KBM-7 (cell line): ENCODE measurements at regions not wholly inside any gene's neighbourhood (a gene's known extent, or its start where the extent isn't known, plus 50 kb on each side); places are given as distances from the start of the nearest gene placed in this dataset.
"Not testable (repeated sequence)": the region's sequence is repeated elsewhere in the genome, so short reads cannot be mapped to it uniquely, and the experiment has no call there.

Experiments used
- DNase-seq: peaks from one replicate; pipeline ENCODE4 v3.0.0-alpha.2; 2015
- in situ Hi-C: fragments of 300-500 bp; cut with MboI; formaldehyde crosslinking; loops from 2 replicates; pipeline ENCODE4 v1.14.3; 2020; ENCODE audit warnings: low sequenced_read_pairs, low pct_unique_long_range_greater_than_20kb, mixed read lengths

DNA sequence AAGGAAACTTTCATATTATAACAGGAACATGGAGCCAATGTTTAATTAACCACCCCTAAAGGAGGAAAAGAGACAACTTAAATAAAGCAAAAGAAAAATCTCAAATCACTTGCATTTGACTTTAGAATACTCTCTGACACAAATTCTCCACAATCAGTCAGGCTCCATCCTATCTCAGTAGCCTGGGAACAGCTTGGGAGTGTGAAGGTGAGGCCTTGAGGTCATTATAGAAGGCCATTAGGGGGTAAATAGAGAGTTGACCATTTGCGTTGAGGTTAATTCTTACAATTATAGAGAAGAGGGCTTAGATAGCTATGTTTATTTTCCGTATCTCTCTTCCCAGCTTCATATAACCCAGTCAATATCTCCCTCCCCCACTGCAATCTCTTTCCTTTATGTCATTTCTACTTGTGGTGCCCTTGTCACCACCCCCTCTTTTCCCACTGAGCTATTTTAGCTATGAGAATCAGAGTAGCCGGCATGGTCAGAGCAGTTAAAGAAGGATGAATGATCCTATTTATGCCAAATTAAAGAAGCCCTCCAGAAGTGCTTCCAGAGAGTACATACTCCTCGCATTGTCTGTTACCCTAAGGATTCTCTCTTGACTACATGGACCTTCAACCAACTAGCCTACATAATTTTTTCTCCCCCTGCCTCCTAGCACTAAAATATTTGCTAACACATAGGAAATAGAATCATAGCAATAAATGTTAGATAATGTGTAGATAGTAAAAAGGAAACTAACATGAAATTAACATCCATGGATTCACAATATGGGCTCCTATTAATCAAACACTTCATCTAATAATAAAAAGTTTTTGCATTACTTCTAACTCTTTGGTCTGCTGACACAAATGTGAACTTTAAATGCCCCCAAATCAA, 135.2 kb upstream of the KRR1 start:
- in situ Hi-C loops: no loop called here
- DNase-seq: no peak

DNA sequence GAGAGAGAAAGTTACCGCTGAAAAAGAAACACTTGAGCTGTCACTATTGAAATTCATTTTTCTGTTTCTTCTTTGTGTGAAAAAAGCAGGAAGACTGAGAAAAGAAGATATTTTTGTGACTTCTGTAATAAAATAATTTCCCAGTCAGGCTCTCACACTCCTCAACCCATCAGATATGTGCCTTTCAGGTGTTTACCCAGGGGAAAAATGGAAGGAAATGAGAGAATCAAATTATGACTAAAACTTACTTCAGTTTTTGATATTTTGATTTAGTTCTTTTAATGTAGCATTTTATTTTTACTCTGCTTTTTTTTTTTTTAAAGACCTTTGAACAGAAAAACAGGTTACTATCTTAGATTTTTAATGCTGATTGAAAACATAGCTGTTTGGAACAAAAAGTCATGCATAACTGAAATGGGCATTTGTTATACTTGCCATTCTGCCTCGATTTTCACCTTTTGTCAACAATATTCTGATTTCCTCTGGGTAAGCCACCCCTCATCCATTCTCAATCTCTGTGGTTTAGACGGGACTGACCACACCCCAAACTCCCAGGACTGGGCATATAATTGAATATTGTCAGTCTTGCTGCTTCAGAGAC, 133.2 kb upstream of the KRR1 start:
- in situ Hi-C loops: no loop called here
- DNase-seq: no peak

DNA sequence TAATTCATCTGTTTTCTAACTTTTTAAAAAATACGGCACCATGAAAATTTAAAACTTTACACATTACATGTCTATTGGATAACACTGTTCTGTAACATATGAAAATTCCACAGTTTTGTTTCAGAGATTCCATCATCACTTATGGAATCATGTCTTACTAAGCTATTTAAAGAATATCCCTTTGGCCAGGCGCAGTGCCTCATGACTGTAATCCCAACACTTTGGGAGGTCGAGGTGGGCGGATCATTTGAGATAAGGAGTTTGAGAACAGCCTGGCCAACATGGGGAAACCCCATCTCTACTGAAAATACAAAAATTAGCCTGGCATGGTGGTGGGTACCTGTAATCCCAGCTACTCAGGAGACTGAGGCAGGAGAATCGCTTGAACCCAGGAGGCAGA, 131.7 kb upstream of the KRR1 start:
- in situ Hi-C loops: not testable (repeated sequence)

DNA sequence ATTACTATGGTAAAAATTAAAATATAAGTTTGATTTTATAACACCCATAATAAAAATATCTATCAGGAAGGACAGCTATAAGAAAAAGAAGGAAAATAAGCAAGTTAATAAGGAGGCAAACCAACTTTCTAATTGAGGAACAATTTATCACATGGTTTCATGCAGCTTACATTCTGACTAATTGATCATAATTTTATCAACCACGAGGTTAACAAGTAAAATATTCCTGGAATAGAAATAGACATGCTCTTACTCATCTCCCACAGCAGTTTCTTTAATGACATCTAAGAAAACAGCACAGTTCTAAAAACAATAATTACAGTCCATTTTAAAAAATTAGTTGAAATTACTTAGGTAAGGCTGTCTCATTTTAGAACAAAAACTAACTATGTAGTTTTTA, 130.8 kb upstream of the KRR1 start:
- in situ Hi-C loops: no loop called here
- no peak for DNase-seq

More for the DNA sequence above, 131.7 kb upstream of the KRR1 start:
- not testable (repeated sequence) for DNase-seq

DNA sequence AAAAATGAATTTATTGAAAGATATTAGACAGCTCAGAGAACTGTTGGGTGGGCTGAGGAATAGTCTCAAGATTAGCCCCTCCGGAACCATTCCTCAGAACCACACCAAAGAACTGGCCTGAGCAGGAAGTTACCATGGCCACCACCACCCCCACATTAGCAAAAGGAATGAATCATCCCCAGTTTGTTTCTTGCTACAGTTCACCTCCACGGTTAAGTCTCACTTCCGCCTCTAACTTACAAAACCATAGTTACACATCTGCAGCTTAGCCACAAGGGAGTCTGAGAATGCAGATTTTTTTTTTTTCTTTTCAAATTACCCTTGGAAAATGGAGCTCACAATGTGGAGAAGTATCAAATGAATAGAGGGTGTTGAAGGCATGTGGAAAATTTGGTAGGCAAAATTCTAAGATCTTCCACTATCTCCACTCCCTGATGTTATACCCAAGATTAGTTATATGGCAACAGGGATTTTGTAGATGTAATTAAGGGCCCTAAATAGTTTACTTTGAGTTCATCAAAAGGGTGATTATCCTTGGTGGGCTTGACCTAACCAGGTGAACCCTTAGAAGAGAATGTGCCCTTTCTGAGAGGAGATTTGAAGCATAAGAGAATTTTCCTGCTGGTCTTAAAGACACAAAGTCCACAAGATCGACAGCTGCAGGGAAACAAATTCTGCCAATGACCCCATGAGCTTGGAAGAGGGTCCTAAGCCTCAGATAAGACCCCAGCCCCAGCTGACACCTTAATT, 129.8 kb upstream of the KRR1 start:
- DNase-seq: peak; percentile 88
- in situ Hi-C loops: no loop called here

DNA sequence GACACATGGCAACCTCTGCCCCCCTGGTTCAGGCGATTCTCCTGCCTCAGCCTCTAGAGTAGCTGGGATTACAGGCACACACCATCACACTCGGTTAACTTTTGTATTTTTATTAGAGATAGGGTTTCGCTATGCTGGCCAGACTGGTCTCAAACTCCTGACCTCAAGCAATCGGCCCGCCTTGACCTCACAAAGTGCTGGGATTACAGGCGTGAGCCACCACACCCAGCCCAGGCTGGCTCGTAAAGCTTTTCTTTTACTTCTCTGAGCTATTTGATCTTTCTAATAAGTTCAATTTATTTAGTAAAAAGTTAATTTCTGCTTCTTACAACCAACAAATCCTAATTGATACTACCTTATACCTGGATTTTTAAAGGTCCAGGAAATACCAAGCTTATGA, 127.4 kb upstream of the KRR1 start:
- in situ Hi-C loops: no loop called here
- DNase-seq: no peak

DNA sequence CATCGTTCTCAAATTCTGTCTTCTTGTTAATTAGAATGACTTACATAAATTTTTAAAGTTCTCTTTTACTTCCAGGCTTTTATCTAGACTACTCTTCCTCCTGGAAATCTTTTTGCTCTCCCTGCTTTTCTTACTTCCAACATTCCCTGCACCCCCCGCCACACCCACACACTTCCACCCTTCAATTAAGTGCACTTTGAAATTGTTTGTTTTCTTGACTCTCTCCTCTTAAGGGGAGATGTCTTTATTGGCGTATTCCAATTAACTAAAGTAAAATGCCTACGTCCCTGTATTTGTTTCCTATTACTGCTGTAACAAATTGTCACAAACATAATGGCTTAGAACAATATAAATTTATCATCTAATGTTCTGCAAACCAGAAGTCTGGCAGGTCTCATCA, 125.2 kb upstream of the KRR1 start:
- no peak for DNase-seq
- in situ Hi-C loops: no loop called here

DNA sequence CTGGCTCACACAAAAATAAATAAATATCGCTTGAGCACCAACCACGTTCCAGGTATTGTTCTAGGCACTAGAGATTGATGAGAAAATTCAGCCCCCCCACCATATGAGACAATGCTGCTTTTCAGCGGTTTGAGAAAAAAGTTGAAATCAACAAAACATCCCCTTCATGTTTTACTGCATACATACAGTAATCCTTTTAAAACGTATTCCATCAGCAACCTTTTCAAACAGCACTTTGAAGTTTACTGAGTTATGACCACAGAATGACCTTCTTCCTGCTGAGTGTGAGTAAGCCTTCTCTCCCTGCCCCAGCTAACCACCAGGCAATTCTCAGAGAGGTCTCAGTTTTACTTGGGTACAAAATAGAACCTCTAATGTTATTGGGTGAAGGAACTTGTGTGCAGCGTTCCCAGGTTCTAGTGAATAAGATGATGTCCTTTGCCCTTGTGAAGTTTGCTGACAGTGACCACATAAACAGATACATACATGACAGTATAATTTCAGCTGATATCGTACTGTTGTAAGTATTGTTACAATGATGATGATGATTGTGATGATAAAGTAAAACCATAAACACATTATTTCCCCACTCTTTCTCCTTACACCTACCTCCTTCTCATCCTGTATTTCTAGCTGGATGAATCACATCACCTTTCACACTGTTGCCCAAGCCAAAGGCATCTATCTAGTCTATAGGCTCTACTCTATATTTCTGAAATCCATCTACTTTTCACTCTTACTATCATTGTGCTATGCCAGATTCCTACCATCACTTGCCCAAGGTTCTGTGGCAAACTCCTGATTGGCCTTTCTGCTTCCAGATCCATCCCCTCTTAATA, 124.4 kb upstream of the KRR1 start:
- in situ Hi-C loops: no loop called here
- peak; percentile 58 for DNase-seq

DNA sequence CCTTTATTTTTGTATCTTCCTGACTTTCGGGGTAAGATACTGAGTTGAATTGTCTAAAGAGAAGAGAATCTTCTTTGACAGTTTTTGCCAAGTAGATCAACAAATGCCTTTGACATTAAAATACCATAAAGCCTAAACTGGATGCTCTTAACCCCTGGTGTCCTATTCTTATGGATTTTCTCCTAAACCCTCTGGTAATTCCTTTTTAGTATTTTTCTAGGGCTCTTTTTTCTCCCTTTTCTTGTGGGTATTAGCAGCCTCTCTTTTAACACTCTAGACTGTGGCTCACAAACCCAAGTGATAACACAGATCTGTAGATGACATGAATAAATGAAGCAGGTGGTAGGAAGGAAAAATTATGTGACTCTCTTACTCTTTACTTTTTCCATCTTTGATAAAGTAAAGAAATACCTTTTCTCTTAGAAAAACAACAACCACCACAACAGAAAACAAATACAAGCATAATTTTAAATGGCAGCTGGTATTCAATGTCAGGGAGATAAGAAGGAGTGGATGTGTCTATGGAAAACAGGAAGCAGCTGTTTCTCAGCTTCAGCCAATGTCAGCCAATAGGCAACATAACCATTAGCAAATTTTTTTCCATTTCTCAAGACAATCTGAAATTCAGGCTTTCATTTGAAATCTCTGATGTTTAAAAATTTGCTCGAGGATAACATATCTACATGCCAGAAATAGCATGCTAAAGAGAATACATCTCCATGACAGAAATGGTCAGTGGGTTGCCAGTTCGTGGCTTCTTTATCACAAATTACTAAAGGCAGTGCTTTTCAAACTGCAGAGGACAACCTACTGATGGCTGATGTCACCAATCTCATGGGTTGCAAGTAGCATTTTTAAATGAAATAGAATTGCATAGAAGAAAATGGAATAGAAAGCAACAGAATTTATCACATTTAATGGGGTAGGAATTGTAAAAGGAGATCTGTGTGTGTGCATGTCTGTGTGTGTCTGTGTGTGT, 123.1 kb upstream of the KRR1 start:
- in situ Hi-C loops: no loop called here
- peak; percentile 58 for DNase-seq

DNA sequence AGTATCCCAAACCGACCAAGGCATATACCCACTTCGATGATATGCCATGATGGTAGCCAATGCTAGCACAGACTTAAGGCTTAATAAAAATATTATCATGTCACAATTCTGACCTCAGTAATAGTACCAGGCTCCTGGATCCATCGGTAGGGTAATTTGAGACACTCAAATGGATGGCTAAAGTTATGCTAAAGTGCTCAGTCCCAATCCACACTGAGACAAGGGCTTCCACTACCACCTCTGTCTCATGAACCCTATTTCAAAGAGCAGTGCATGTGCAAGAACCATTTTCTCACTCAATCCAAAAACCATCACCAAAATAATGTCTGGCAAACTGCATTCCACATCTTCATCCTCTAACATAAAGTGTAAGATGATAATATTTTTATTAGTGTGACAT, 122.4 kb upstream of the KRR1 start:
- in situ Hi-C loops: no loop called here

DNA sequence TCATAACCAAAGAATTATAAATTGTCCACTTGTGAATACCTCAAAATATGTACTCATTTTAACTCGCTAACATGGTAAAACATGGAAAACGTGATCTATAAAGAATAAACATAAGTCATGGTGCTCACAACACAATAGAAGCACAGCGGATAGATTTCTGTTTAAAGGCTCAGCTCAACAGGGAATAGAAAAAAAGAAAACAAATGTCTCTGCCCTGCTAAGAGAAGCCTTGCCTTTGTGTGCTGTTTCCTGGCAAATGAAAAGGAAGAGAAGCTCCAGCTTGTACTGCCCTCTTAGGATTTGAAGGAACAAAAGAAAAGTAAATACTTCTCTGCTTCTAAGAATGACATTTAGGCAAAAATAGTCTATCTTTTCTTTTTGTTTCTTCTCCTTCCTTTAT, 121.0 kb upstream of the KRR1 start:
- in situ Hi-C loops: no loop called here
- DNase-seq: no peak

More for the DNA sequence above, 122.4 kb upstream of the KRR1 start:
- DNase-seq: no peak

DNA sequence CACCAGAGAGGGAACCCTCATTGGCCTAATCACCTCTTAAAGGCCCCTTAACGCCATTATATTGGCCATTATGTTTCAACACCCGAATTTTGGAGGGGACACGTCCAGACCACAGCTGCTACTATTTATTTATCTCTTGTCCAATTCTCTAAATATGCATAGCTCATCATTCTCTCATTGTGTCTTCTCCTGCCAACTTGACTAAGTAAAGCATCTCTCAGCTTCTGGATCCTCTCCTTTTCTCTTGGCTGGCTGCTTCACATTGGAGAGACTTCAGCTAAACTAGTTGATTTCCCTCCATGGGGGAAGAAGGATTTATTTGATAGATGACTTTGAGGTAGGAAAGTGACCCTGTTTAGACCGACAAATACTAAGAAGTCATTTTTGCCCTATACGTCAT, 120.4 kb upstream of the KRR1 start:
- no peak for DNase-seq
- in situ Hi-C loops: no loop called here

DNA sequence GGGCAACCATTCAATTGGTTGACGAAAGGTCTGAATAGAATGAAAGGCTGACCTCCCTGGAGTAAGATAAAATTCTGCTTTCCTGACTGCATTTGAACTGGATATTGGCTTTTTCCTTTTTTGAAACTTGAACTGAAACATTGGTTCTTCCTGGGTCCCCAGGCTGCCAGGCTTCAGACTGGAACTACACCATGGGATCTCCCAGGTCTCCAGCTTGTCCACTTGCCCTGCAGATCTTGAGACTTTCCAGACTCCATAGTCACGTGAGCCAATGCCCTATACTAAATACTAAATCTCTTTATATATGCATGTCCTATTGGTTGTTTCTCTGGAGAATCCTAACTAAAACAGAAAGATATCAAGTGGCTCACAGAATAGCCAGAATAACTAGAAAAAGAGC, 118.7 kb upstream of the KRR1 start:
- in situ Hi-C loops: no loop called here
- DNase-seq: no peak

DNA sequence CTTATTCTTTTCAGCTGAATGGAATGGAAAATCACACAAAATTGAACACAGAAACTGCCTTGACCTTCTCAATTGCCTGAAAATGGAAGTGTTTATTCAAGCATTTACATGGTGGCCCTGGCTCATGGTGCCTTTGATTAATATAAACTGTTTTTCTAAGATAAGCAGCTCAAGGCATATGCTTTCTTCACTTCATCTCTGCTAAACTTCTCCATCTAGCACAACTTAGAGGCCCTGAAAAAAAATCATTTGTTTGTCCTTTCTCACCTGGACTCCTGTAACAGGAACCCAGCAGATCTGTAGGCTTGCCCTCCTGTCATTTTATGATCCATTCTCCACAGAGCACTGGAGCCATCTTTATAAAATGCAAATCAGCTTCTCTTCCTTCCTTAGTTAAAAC, 117.5 kb upstream of the KRR1 start:
- no peak for DNase-seq
- in situ Hi-C loops: no loop called here

DNA sequence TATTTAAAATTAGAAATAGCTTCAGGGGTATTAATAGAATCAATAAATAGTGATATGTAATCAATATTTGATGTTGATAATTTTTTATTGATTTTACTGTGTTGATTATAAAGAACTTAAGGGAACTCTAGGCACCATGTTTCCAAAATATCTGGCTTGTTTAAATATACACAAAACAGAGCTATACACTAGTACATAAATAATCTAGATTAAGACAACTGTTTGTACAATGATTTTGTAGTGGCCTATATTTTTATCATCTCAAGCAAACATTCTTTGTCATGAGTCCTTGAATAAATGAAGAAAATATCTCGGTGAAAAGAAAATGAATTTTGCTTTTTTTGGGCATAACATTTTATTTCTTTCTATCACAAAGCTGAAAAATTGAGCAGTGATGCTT, 117.1 kb upstream of the KRR1 start:
- DNase-seq: no peak
- in situ Hi-C loops: no loop called here

DNA sequence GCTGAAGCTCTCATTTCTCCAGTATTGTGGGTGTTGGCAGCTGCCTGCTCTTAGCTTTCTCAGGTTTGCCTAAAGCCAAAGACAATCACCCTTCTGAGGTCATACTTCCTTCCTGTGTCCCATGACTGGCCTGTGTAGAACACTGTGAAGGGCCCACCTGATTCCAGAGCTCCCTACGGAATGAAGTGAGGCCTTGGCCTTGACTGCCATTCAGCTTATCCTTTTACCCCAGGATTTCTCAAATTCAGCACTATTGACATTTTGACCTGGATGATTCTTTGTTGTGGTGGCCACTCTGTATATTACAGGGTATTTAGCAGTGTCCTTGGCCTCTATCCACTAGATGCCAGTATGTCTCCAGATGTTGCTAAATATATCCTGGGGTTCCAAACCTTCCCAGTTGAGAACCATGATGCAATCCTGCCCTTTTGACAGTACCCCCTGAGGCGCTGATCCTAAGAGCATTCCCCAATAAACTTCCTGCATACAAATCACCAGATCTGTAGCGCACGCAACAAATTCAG, 112.3 kb upstream of the KRR1 start:
- DNase-seq: no peak
- in situ Hi-C loops: no loop called here

DNA sequence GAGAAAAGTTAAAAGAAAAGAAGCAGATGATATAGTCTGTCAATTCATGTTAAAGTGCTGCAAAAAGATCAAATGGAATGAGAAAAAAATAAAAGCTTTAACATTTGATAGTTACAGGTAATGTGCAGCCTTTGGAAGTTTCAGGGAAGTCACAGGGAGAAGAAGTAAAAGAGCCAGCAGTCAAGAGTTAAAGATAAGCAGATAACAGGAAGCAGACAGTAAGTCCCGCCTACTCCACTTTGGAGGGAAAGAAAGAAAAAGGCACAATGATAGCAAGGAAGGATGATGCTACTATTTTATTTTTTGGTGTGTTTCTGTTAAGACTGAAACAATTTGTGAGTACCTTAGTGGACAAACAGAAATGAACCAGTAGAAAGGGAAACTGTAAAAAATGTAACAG, 111.1 kb upstream of the KRR1 start:
- DNase-seq: peak; percentile 14
- in situ Hi-C loops: no loop called here

DNA sequence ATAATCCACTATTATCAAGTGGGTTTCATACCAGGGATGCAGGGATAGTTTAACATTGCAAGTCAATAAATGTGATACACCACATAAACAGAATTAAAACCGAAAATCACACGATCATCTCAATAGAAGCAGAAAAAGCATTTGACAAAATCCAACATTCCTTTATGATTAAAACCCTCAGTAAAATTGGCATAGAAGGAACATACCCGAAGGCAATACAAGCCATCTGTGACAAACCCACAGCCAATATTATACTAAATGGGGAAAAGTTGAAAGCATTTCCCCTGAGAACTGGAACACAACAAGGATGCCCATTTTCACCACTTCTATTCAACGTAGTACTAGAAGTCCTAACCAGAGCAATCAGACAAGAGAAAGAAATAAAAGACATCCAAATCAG, 103.0 kb upstream of the KRR1 start:
- in situ Hi-C loops, DNase-seq: not testable (repeated sequence)
